Testis (tissue), 2 donors: ENCODE measurements at regions not wholly inside any gene's neighbourhood (a gene's known extent, or its start where the extent isn't known, plus 50 kb on each side); places are given as distances from the start of the nearest gene placed in this dataset.

ENCODE experiments used
- DNase-seq: peaks from one replicate; pipeline ENCODE4 v3.0.0-alpha.2; 2019
- H3K27ac ChIP-seq, 2 donors: fragments of 200-600 bp; sonication (generic); one replicate each; pipeline ENCODE4 v1.5.1; 2019
- H3K27me3 ChIP-seq: fragments of 200-600 bp; sonication (generic); one replicate; pipeline ENCODE4 v1.5.1; 2019
- H3K36me3 ChIP-seq: fragments of 200-600 bp; sonication (generic); one replicate; pipeline ENCODE4 v1.5.1; 2017; ENCODE audit warnings: low read depth; ENCODE audit errors: missing control alignments
- H3K4me1 ChIP-seq: fragments of 200-600 bp; sonication (generic); one replicate; pipeline ENCODE4 v1.5.1; 2019
- H3K4me3 ChIP-seq, 2 donors: fragments of 200-600 bp; sonication (generic); one replicate each; pipeline ENCODE4 v1.5.1; 2017 to 2019
- H3K9me3 ChIP-seq: fragments of 200-600 bp; sonication (generic); one replicate; pipeline ENCODE4 v1.5.1; 2017
- CTCF ChIP-seq, 3 experiments: fragments of 450-650 bp in 2 of 3; fragments of 200-600 bp in 1 of 3; sonication (generic) in 1 of 3; IDR thresholded peaks; one replicate each; pipeline ENCODE4 v1.5.1; 2016 to 2019; ENCODE audit warnings: antibody characterized with exemption in 3 of 3, mild to moderate bottlenecking in 2 of 3, moderate library complexity in 1 of 3
- POLR2A ChIP-seq: fragments of 450-650 bp; IDR thresholded peaks from one replicate; pipeline ENCODE4 v1.6.1; 2017; ENCODE audit warnings: antibody characterized with exemption, mild to moderate bottlenecking, moderate library complexity
- WGBS, 2 donors: methylation state at CpG; one replicate each; pipeline ENCODE4 v1.1.5; 2018; 5-methylcytosine and 5-hydroxymethylcytosine counted together
- intact Hi-C: fragments of 100-400 bp; cut with DNase I; formaldehyde crosslinking; loops from one replicate; pipeline ENCODE4 v1.15.1; 2023; ENCODE audit warnings: low total_unique reads

GRCh38 chr2:43028188-43028587 is 198.2 kb downstream of the ZFP36L2 start:
- H3K27ac ChIP-seq: no peak overlapping the region
- no peaks in the 10 kb centered on the region for H3K36me3 ChIP-seq
- no peak for TF ChIP-seq POLR2A
- no peak for TF ChIP-seq CTCF (IDR thresholded peaks at IDR 0.05)
- H3K9me3 ChIP-seq: no peaks in the 10 kb centered on the region
- WGBS, 2 donors: 67 to 71% methylated on average over 3 to 6 of the region's 6 CpGs
- H3K4me3 ChIP-seq: no peak overlapping the region
- intact Hi-C loops: no loop called here
- peaks cover 23% of the 10 kb centered on the region for H3K4me1 ChIP-seq
- no peaks in the 10 kb centered on the region for H3K27me3 ChIP-seq
- no peak for DNase-seq

- TF ChIP-seq CTCF (IDR thresholded peaks at IDR 0.05): no peak
- no peak for TF ChIP-seq POLR2A
- DNase-seq: no peak
- Histone ChIP-seq H3K36me3 (no peaks in the 10 kb centered on the region), H3K4me1 (peaks cover 18% of the 10 kb centered on the region), H3K27me3 (no peaks in the 10 kb centered on the region), H3K4me3 (no peak overlapping the region), H3K9me3 (no peaks in the 10 kb centered on the region), H3K27ac (peak overlapping the region; percentile 15 to 25)
- WGBS, 2 donors: 82 to 86% methylated on average over 20 to 21 of the region's 21 CpGs
- intact Hi-C loops: no loop called here
These were observed 199.1 kb downstream of the ZFP36L2 start for GRCh38 chr2:43027097-43027873.

- Histone ChIP-seq H3K36me3 (no peaks in the 10 kb centered on the region), H3K4me3 (no peak overlapping the region), H3K9me3 (no peaks in the 10 kb centered on the region), H3K27ac (peak overlapping the region; percentile 15 to 25), H3K27me3 (no peaks in the 10 kb centered on the region), H3K4me1 (peaks cover 10% of the 10 kb centered on the region)
- DNase-seq: no peak
- intact Hi-C loops: no loop called here
- 83 to 85% methylated on average over 17 of the region's 17 CpGs for WGBS, 2 donors
- TF ChIP-seq POLR2A: no peak
- no peak for TF ChIP-seq CTCF (IDR thresholded peaks at IDR 0.05)
These were observed 199.8 kb downstream of the ZFP36L2 start for GRCh38 chr2:43026426-43027096.

GRCh38 chr2:43025709-43026295 is 200.6 kb downstream of the ZFP36L2 start:
- 86 to 87% methylated on average over 5 of the region's 5 CpGs for WGBS, 2 donors
- TF ChIP-seq POLR2A (no peak), CTCF (IDR thresholded peaks at IDR 0.05) (no peak)
- no peaks in the 10 kb centered on the region for H3K27me3 ChIP-seq
- DNase-seq: no peak
- no peak overlapping the region for H3K4me3 ChIP-seq
- H3K36me3 ChIP-seq: no peaks in the 10 kb centered on the region
- H3K4me1 ChIP-seq: peaks cover 8% of the 10 kb centered on the region
- intact Hi-C loops: no loop called here
- H3K9me3 ChIP-seq: no peaks in the 10 kb centered on the region
- H3K27ac ChIP-seq: no peak overlapping the region
